ENCODE measurements at regions not wholly inside any gene's neighbourhood (a gene's known extent, or its start where the extent isn't known, plus 50 kb on each side); places are given as distances from the start of the nearest gene placed in this dataset.

- H3K4me1 ChIP-seq = no peaks in the 10 kb centered on the region
- peaks cover 0 to 12% (median 7%) of the 10 kb centered on the region in 4 donors for H3K9me3 ChIP-seq
- 62 to 78% (median 69%) methylated on average over 4 of the region's 4 CpGs for WGBS, 5 donors
- no peak overlapping the region for H3K4me3 ChIP-seq
- TF ChIP-seq POLR2A (IDR thresholded peaks at IDR 0.05) = no peak
- no peak for TF ChIP-seq EP300 (IDR thresholded peaks at IDR 0.05)
- TF ChIP-seq POLR2AphosphoS5 (IDR thresholded peaks at IDR 0.05) = no peak
- TF ChIP-seq CTCF (IDR thresholded peaks at IDR 0.05) = no peak
- no peak overlapping the region for H3K27ac ChIP-seq
- H3K36me3 ChIP-seq = no peaks in the 10 kb centered on the region
- intact Hi-C loops (cut with DNase I; ENCODE audit: low total_unique reads) = no loop called here
- no peaks in the 10 kb centered on the region for H3K27me3 ChIP-seq
- DNase-seq = no peak
Measured at GRCh38 chr12:125564753-125565152, 499.5 kb downstream of the AACS start.

GRCh38 chr12:125567581-125567980 lies 502.3 kb downstream of the AACS start:
- H3K4me1 ChIP-seq = no peaks in the 10 kb centered on the region
- no peaks in the 10 kb centered on the region for H3K27me3 ChIP-seq
- no peak overlapping the region for H3K27ac ChIP-seq
- H3K36me3 ChIP-seq = no peaks in the 10 kb centered on the region
- 79 to 84% (median 82%) methylated on average over 6 of the region's 6 CpGs for WGBS, 5 donors
- DNase-seq = no peak
- intact Hi-C loops (cut with DNase I; ENCODE audit: low total_unique reads) = no loop called here
- TF ChIP-seq CTCF (IDR thresholded peaks at IDR 0.05) = no peak
- H3K9me3 ChIP-seq = peaks cover 0 to 12% (median 4%) of the 10 kb centered on the region in 4 donors
- no peak overlapping the region for H3K4me3 ChIP-seq

GRCh38 chr12:125568306-125568705 lies 503.1 kb downstream of the AACS start:
- DNase-seq = no peak
- no peaks in the 10 kb centered on the region for H3K4me1 ChIP-seq
- intact Hi-C loops (cut with DNase I; ENCODE audit: low total_unique reads) = no loop called here
- H3K9me3 ChIP-seq = peaks cover 0 to 12% (median 4%) of the 10 kb centered on the region in 4 donors
- TF ChIP-seq POLR2AphosphoS5 (IDR thresholded peaks at IDR 0.05) (no peak), POLR2A (IDR thresholded peaks at IDR 0.05) (no peak), CTCF (IDR thresholded peaks at IDR 0.05) (no peak), EP300 (IDR thresholded peaks at IDR 0.05) (no peak)
- H3K27me3 ChIP-seq = no peaks in the 10 kb centered on the region
- WGBS, 5 donors = 35 to 62% (median 43%) methylated on average over 4 of the region's 4 CpGs
- H3K4me3 ChIP-seq = no peak overlapping the region
- H3K27ac ChIP-seq = no peak overlapping the region
- H3K36me3 ChIP-seq = no peaks in the 10 kb centered on the region

- H3K9me3 ChIP-seq = peaks cover 0 to 6% (median 2%) of the 10 kb centered on the region in 4 donors
- no peaks in the 10 kb centered on the region for H3K4me1 ChIP-seq
- WGBS, 5 donors = 58 to 81% (median 61%) methylated on average over 1 of the region's 1 CpG
- no peak overlapping the region for H3K4me3 ChIP-seq
- intact Hi-C loops (cut with DNase I; ENCODE audit: low total_unique reads) = no loop called here
- DNase-seq = no peak
- TF ChIP-seq POLR2AphosphoS5 (IDR thresholded peaks at IDR 0.05) = no peak
- TF ChIP-seq EP300 (IDR thresholded peaks at IDR 0.05) = no peak
- no peak for TF ChIP-seq POLR2A (IDR thresholded peaks at IDR 0.05)
- no peak for TF ChIP-seq CTCF (IDR thresholded peaks at IDR 0.05)
- H3K27me3 ChIP-seq = no peaks in the 10 kb centered on the region
- no peak overlapping the region for H3K27ac ChIP-seq
- H3K36me3 ChIP-seq = no peaks in the 10 kb centered on the region
Measured at GRCh38 chr12:125573271-125573670, 508.0 kb downstream of the AACS start.

All from stomach (tissue), 8 donors.